Body of pancreas (tissue), 4 donors: ENCODE measurements at regions not wholly inside any gene's neighbourhood (a gene's known extent, or its start where the extent isn't known, plus 50 kb on each side); places are given as distances from the start of the nearest gene placed in this dataset.

Experiments
- POLR2A ChIP-seq, 3 donors: fragments of 450-650 bp; IDR thresholded peaks; one replicate each; pipeline ENCODE4 v1.6.1; 2016; ENCODE audit warnings: antibody characterized with exemption in 3 of 3, mild to moderate bottlenecking in 2 of 3
- TF ChIP-seq, protein P1 (sequence below), 7 experiments: fragments of 450-650 bp in 4 of 7; fragments of 200-600 bp in 3 of 7; sonication (generic) in 3 of 7; IDR thresholded peaks; one replicate each; pipeline ENCODE4 v1.5.1; 2016 to 2019; ENCODE audit warnings: antibody characterized with exemption in 7 of 7

DNA sequence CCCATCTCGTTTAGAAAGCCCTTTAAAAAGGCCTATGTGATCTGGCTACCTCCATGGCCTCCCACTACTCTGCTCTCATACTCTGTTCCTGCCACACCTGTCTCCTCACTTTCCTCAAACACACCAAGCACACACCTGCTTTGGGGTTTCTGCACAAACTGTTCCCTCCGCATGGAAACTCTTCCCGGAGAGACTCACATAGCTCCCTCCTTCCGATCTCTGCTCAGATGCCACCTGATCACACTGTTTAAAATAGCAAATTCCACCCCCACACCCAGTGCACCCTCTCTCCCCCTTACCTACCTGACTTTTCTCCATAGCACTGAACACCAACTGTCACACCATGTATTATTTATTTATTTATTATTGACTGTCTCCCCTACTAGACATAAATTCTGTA, 84.0 kb upstream of the NR4A3 start:
- TF ChIP-seq, protein P1, sequence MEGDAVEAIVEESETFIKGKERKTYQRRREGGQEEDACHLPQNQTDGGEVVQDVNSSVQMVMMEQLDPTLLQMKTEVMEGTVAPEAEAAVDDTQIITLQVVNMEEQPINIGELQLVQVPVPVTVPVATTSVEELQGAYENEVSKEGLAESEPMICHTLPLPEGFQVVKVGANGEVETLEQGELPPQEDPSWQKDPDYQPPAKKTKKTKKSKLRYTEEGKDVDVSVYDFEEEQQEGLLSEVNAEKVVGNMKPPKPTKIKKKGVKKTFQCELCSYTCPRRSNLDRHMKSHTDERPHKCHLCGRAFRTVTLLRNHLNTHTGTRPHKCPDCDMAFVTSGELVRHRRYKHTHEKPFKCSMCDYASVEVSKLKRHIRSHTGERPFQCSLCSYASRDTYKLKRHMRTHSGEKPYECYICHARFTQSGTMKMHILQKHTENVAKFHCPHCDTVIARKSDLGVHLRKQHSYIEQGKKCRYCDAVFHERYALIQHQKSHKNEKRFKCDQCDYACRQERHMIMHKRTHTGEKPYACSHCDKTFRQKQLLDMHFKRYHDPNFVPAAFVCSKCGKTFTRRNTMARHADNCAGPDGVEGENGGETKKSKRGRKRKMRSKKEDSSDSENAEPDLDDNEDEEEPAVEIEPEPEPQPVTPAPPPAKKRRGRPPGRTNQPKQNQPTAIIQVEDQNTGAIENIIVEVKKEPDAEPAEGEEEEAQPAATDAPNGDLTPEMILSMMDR (IDR thresholded peaks at IDR 0.05): no peak
- no peak for TF ChIP-seq POLR2A (IDR thresholded peaks at IDR 0.05)
